HS-5 (cell line): ENCODE measurements at regions not wholly inside any gene's neighbourhood (a gene's known extent, or its start where the extent isn't known, plus 50 kb on each side); places are given as distances from the start of the nearest gene placed in this dataset.
"Not testable (repeated sequence)": the region's sequence is repeated elsewhere in the genome, so short reads cannot be mapped to it uniquely, and the experiment has no call there.

Experiments
- DNase-seq: peaks from one replicate; pipeline ENCODE4 v3.0.0-alpha.2; 2012; ENCODE audit warnings: low read depth

DNA sequence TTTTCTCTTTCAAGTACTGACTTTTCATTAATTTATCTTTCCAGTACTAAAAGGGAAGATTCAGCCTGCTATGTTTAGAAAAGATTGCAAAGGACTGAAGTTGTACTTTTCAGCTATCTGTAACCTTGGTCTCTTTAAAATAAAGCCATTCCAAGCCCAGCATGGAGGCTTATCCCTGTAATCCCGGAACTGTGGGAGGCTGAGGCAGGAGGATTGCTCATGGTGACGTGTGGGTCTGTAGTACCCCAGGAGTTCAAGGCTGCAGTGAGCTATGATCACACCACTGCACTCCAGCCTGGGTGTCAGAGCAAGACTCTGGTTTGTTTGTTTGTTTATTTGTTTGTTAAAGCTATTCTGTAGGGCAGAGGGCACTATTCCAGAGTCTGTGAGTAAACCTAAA, 50.6 kb upstream of the TMEM170B start:
- no peak for DNase-seq

DNA sequence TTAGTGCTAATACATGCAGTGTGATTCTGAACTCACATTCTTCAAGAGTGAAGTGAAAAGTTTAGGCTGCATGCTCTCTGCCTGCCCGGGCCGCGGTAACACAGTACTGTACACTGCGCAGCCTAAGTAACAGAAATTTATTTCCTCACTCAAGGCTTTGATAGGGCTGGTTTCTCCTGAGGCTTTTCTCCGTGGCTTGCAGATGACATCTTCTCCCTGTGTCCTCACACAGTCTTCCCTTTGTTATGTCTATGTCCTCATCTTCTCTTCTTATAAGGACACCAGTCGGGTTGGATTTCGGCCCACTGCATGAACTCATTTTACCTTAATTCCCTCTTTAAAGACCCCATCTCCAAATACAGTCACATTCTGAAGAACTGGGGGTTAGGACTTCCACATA, 51.1 kb upstream of the TMEM170B start:
- no peak for DNase-seq

DNA sequence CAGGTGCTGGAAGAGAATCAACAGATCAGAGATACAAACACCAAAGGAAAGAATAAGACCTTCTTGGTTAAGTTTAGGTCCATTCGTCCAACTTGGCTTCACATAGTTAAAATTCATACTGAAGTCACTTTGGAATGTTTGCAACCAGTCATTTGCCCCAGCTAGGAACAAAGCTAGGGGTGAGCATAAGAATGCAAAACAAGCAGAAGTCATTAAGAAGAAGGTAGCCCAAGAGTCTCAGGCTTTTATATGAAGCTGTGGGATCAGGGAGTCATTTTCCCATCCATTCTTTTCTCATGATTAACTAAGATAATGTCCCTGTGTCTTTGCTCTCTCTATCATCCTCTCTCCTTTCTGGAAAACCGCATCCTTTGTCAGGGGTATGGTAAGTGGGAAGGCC, 51.5 kb upstream of the TMEM170B start:
- no peak for DNase-seq

DNA sequence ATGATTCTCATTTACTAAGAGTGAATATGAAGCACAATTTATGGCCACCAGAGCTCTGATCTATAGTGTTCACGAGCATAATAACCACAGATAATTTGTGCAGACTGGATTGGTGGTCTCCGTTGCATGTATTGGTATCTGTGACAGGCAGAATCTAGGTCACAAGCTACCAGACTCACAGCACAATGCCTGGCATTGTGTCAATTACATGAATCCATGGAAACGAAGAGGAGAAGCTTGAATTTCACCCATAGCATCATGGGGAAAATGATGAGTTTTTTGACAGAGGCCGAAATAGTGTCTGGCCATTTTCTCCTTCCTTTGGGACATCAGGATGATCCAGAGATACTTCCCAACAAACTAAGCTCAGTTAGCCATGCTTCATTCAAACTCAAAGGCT, 52.3 kb upstream of the TMEM170B start:
- DNase-seq: no peak

DNA sequence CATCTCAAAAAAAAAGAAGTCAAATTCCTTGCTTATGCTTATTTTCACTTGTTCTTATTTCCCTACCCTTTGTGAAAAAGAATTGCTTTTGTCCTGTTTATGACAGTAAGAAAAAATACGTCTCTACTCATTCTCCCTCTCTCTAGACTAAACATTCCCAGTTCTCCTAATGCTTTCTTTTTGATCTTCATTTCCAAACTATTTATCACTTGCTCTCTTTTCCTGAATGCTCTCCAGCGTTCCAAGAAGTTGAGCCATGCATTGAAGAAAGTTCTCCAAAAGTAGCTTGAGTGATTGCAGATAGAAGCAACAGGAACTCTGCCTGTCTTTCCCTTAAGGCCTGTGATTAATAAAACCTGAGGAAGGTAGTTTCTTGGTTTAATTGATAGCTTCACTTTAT, 53.1 kb upstream of the TMEM170B start:
- DNase-seq: no peak

DNA sequence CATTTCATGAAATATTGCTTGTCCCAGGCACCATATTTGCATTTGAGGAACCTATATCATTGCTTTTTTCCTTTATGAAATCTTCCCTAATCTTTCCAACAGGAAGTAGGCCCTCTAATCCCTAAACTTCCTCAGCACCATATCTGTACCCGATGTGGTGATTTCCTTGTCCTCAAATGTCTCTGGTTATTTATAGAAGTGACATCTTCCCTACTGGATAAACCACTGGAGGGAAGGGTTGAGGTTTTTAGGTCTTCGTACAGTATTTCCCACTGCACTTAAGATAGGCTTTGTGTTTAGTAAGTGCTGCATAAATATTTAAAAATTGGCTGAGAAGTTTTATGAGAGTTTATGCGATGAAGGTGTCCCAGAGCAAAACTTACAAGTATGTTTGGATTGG, 54.9 kb upstream of the TMEM170B start:
- no peak for DNase-seq

DNA sequence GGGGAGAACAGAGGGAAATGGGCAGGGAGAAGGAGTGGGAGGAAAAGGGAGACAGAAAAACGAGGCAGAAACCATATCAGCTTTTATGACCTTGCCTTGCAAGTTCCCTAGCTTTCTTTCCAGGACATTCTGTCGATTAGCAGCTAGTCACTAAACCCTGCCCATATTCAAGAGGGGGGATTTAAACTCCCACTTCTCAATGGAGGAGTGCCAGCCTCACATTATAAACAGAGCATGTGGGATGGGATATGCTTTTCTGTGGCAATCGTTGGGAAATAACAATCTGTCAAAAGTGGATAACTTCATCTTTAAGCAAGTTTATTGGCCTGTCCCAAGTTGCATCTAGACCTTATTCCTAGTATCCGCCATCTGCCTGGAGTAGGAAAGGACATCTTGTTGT, 57.0 kb upstream of the TMEM170B start:
- DNase-seq: no peak

DNA sequence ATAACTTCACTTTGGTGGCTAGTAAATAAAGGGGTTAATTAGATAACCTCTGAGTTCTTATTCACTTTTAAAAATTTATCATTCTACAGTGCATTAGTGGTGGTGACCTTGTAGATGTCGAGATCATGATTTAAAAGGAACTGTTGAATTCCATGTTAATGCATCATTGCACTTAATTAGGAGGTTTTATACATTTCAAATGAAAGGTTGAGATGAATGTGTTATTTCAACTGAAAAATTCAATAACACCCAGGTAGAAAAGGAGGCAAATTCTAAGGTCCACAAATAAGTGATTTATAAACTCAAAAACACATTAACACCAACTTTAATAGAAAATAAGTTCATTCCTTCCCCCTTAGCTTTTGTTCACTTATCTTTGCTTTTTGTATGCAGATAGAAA, 58.3 kb upstream of the TMEM170B start:
- DNase-seq: no peak

DNA sequence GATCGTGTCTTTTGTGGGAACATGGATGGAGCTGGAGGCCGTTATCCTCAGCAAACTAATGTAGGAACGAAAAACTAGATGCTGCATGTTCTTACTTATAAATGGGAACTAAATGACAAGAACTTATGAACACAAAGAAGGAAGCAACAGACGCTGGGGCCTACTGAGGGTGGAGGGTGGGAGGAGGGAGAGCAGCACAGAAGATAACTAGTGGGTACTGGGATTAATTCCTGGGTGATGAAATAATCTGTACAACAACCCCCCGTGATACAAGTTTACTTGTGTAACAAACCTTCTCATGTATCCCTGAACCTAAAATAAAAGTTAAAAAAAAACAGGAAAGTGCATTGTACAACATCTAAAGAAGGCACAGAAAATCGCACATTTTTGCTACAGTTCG, 59.0 kb upstream of the TMEM170B start:
- no peak for DNase-seq

DNA sequence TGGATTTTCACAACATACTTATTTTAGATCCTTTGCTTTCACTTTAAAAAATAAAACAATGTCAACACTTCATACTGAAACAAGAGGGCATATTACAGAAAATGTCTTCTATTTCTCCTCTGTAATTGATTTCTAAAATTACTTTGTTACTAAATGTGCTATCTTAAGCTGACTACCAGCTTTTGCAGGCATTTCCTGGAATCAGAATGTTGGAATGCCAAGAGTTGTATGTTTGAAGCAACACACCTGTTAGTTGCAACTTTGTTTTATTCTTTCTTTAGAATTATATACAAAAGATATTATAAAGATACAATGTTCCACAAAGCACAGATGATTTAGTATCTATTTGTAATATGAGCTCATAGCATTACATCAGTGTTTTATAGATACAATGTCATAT, 62.5 kb upstream of the TMEM170B start:
- DNase-seq: no peak

DNA sequence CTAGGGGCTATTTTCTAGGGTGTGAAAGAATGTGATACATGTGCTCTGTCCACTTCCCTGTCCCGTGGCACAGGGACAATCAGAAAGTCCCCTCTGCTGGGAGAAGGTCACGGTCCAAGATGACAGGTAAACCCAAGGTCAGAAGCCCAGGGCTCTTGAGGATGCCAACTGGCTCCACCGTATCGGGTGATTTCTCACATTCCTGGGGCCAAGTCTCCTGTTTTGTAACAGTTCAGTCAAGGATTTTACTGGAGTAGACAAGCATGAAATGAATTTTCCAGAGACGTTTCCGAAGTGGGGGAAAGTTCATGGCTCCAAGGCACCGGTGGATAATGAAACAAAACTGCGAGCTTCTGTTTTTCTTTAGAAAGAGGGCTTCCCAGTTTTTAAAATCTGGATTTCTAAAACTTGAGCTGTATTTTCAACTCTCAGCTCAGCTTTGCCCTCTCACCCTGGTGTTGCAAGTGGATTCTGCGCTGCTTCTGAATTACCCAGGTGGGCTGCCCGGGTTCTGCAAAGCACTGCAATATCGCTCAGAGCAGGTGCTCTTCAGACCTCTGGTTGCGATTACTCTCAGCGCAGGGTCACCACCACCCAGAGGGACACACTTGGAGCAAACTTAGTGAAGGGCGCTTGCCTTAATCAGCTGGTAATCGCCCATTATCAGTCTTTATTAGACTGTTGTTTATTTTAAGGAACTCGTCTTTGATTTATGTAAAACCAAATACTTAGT, 64.4 kb upstream of the TMEM170B start:
- DNase-seq: no peak

DNA sequence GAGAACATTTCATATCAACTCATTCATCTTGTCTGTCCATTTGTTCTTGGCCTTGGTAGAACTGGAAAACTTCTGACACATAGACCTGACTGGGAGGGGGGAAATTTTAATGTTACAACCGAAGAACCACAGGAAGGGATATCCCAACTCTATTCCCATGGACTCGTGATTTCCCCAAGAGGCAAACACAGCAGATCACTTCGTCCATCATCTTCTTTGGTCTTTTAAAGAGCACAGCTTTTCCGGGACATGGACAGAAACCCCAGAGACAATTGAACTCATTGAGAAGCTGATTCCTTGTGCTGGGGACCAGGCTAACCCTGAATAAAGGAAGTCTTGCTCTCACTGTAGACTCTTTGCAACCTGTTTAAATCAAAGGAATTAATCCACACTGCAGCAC, 66.3 kb upstream of the TMEM170B start:
- no peak for DNase-seq

DNA sequence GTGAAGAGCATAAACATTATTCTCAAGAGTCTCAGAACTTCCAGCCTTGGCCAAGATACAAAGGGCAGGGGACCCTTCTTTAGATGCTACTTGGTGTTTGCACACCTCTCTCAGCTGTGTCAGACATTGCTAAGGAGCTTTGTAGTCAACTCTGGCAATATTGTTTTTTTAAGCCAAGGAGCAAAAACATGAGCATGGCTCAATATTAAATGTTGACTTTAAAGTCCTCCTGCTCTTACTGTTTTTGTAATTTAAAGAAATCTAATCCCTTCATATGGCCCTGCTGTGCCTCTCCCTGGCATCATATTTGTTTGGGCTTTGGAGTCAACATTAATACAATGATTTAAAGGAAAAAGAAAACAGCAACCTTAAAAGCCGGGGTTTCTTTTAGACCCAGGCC, 67.9 kb upstream of the TMEM170B start:
- no peak for DNase-seq

DNA sequence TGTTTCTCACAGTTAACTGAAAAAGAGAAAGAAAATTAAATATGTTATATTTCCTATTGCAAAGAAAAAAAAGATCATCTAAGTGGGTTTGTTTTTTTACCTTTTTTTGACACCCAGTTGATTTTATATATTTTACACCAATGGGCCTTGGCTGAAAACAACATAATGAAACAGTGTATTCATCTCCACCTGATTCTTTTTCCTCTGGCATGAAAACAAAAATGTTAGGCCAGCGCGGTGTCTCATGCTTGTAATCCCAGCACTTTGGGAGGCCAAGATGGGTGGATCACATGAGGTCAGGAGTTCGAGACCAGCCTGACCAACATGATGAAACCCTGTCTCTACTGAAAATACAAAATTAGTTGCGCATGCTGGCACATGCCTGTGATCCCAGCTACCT, 69.3 kb upstream of the TMEM170B start:
- DNase-seq: not testable (repeated sequence)

DNA sequence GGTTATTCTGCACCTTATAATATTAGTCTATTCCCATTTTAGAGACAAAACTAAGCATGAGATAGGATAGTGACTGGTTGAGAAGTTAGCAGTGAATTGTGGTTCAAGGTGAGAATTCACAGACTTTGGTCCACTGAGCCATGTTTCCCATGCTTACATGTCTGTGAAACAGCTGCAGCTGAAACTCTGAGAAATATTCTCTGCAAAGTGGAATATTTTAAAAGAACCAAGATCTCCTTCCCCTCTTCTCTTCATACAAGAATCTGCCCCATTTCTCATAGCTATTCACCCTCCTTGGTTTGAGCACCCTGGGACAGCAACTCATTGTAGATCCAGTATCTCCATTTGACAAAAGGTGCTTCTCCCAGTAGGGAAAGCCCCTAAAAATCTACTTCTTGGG, 70.2 kb upstream of the TMEM170B start:
- DNase-seq: no peak

DNA sequence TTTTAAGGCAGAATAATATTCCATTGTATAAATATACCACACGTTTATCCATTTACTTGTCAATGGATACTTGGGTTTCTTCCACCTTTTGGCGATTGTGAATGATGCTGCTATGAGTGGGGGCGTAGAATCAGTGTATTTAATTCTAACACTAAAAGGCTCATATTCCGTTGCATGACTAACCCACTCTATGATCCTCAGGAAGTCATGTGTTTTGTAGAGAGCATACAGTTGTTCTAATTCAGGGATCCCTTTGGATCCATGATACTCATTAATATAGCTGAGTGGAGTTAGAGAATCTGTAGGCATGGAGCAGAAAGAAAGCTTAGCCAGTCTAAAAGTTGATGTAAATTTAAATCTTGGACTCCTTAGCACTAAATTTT, 74.2 kb upstream of the TMEM170B start:
- DNase-seq: no peak

DNA sequence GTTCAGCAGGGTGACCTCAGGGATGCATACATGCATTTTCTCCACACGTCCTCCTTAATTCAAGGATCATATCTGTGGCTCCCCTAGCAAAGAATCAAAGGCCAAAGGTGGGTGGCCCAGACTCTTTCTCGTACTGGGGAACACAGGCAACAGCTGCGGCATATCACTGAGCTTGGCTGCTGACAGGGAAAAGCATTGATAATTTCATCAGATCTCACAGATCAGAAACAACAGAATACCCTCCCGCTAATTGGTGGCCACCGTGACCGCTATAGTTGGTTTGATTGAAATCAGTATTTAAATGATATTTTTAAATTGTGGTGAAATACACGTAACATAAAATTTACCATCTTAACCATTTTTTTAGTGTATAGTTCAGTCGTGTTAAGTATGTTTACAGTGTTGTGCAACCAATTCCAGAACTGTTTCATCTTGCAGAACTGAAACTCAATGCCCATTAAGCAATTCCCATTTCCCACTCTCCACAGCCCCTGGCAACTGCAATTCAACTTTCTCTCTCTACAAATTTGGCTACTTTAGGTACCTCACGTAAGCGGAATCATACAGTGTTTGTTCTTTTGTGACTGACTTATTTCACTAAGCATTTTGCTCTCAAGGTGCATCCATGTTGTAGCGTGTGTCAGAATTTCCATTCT, 74.7 kb upstream of the TMEM170B start:
- DNase-seq: no peak

DNA sequence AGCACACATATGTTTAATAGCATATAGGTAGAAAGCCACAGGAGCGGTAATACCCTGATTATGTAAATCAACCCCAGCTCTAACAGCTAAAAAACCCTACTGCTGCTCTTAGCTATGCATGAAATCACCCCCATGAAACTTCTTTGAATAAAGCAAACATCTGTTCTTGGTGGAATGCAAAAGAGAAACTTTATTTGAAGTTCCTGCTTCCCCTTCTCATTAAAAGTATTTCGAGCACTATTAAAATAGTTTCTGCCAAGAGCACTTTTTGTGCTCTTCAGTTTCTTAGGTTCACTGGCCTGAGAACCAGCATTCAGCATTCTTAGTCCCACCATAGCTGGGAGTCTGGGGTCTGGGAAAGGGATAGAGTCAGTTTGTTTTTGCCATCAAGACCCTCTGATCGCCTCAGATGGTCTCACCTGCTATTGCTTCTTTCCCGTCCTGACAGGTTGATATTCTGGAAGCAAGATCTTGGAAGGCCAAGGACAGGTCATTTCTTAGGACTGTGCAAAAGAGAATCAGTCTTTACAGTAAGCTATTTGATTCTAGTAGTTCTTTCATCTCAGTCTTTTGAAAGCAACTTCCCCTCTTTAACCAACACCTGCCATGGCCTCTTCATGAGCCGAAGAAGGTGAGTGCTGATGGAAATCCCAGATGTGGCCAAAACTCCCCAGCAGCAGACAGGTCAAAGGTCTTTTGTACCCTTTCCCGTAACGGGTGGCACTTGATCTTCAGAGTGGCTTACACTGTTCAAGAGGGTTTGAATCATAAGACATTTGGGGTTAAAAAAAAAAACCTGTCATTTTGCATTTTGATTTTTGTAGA, 76.5 kb upstream of the TMEM170B start:
- DNase-seq: no peak

DNA sequence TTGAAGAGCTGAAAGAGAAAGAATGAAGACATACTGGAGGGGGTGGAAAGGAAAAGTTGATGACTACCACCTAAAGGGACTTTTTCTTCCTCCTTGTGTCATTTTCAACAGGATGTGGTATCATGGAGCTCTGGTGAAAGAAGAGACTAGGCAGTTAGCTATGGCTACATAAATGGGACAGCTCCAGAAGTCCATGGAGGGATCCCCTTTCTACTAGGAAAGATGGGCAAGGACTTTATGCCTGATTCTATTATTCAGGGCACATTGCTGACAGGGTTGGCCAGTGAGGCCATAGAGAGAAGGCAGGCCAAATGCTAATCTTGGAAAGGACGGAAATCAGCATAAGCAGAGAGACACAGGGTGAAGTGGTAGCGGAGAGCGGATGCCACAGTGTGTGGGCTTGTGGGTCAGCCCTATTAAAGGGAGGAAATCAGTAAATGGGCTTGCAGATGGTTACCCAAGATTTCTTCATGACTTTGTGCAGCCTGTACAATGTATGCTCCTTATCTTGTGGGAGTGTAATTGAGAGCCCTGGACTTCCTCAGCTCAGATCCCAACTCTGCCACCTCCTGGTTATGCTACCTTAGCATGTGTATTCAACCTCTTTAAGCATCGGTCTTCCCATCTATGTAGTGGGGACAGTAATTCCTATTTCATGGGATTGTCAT, 77.4 kb upstream of the TMEM170B start:
- no peak for DNase-seq

DNA sequence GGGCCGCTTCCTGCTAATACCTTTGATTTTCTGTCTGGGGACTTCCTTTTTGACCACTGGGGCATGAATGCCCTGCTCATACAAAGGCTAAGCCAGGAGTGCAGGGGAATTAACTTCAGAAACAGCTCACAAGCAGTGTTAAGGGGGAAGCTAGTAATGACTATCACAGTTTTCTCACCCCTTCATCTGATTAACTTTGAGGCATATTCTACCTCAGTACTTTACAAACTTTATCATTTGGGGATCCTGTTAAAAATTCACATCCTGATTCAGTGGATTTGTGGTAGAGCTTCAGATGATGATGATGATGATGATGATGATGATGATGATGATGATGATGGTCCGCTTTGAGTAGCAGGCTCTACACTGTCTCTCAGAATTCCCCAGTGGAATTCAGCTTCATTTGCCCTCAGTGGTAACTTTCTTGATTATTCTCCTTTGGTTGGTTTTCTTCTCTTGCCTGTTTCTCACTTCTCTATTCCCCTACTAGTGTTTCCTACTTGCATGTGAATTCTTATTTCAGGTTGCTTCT, 78.4 kb upstream of the TMEM170B start:
- DNase-seq: no peak

DNA sequence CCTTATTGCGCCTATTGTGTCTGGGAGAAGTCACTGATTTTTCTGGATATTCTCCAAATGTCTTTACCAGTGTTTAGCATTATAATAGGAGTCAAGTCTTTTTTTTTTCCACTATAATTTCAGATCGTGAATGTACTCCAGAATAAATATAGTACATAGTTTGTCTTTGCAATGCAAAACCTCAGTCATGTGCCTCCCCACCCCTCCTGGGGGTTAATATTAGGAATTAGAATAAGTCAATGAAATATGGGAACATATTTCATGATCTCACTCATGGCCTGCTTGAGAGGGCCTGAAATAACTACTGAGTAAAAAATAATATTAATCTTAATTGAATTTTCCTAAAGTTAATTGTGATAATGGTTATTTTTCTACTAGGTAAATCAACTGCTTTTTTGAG, 79.0 kb upstream of the TMEM170B start:
- no peak for DNase-seq

DNA sequence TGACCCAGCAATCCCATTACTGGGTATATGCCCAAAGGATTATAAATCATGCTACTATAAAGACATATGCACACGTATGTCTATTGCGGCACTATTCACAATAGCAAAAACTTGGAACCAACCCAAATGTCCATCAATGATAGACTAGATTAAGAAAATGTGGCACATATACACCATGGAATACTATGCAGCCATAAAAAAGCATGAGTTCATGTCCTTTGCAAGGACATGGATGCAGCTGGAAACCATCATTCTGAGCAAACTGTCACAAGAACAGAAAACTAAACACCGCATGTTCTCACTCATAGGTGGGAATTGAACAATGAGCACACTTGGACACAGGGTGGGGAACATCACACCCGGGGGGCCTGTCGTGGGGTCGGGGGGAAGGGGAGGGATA, 80.1 kb upstream of the TMEM170B start:
- DNase-seq: not testable (repeated sequence)
